ENCODE measurements at regions not wholly inside any gene's neighbourhood (a gene's known extent, or its start where the extent isn't known, plus 50 kb on each side); places are given as distances from the start of the nearest gene placed in this dataset.

DNA sequence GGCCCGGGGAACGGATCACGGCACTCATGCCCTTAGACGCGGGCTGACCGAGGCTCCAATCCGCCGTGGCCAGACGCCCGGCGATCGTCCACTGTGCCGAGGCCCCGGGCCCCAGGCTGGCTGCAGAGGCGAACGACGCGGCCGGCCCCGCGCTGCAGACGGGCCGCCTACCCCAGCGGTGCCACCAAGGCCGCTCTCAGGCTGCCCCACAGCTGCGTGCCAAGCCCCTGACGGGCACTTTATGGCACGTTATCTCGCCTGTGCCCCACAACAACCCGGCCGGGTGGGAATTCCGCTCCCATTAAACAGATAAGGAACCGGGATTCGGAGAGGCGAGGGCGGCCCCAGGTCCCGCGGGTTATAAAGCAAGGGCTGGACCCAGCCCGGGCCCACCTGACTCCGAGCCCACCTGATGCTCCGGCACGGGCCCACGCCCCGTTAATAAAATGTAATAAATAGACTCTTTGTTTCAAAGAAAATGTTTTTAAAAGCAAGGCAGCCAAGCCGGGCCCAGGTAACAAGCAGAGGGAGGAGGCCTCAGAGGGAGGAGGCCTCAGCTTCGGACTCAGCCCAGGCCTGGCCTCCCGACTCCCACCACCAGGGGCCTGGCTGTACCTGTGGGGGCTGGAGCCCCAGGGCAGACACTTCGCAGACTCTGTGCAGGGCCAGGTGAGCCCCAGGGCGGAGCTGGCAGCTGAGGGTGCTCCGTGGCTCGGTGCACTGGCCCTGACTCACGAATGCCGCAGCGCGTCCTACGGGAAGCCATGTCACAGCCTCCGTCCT, 79.7 kb downstream of the FOXL3 start:
- TF ChIP-seq, protein P1, sequence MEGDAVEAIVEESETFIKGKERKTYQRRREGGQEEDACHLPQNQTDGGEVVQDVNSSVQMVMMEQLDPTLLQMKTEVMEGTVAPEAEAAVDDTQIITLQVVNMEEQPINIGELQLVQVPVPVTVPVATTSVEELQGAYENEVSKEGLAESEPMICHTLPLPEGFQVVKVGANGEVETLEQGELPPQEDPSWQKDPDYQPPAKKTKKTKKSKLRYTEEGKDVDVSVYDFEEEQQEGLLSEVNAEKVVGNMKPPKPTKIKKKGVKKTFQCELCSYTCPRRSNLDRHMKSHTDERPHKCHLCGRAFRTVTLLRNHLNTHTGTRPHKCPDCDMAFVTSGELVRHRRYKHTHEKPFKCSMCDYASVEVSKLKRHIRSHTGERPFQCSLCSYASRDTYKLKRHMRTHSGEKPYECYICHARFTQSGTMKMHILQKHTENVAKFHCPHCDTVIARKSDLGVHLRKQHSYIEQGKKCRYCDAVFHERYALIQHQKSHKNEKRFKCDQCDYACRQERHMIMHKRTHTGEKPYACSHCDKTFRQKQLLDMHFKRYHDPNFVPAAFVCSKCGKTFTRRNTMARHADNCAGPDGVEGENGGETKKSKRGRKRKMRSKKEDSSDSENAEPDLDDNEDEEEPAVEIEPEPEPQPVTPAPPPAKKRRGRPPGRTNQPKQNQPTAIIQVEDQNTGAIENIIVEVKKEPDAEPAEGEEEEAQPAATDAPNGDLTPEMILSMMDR (IDR thresholded peaks at IDR 0.05) = no peak
- Histone ChIP-seq H3K4me1 (ENCODE audit: control insufficient read depth, insufficient read depth, low read length) (peaks cover 13% of the 10 kb centered on the region), H3K9me3 (ENCODE audit: control insufficient read depth, insufficient read depth, low read length) (no peaks in the 10 kb centered on the region), H3K36me3 (ENCODE audit: control insufficient read depth, insufficient read depth, low read length) (no peaks in the 10 kb centered on the region), H3K4me3 (ENCODE audit: low read length) (no peak overlapping the region), H3K27me3 (ENCODE audit: control insufficient read depth, insufficient read depth, low read length) (no peaks in the 10 kb centered on the region), H3K27ac (ENCODE audit: low read length) (no peak overlapping the region)
- 93% methylated on average over 57 of the region's 57 CpGs for WGBS (ENCODE audit: insufficient coverage)
- peaks cover 13 to 21% of the 10 kb centered on the region in 2 donors for H3K4me1 Mint-ChIP-seq
- no peaks in the 10 kb centered on the region for H3K9me3 Mint-ChIP-seq
- DNase-seq (no peak), ATAC-seq (no peak)
- no peak overlapping the region for H3K27ac Mint-ChIP-seq
- intact Hi-C loops (cut with micrococcal nuclease) = no loop called here
- H3K36me3 Mint-ChIP-seq = no peaks in the 10 kb centered on the region
- H3K4me3 Mint-ChIP-seq = no peak overlapping the region
- peaks cover 13 to 20% of the 10 kb centered on the region in 2 donors for H3K27me3 Mint-ChIP-seq (ENCODE audit: low read depth in 2 of 2)

DNA sequence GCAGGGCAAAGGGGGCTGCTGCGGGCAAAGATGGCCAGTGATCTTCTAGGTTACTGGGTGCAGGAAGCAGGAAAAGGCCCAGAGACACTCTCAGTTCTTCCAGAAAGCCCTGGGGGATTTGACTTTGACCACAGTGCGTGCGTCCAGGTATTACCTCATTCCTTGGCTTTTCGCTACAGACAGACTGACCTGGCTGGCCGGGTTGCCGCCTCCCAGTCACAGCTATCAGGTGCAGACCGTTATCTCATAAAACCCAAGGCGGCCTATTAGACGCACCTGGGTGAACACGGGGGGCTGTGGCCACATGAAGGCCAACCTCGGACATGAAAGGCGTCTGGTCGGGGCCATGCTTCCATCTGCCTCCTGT, 80.3 kb downstream of the FOXL3 start:
- DNase-seq (no peak), ATAC-seq (no peak)
- Histone ChIP-seq H3K27me3 (ENCODE audit: control insufficient read depth, insufficient read depth, low read length) (no peaks in the 10 kb centered on the region), H3K4me1 (ENCODE audit: control insufficient read depth, insufficient read depth, low read length) (peaks cover 13% of the 10 kb centered on the region), H3K27ac (ENCODE audit: low read length) (no peak overlapping the region), H3K4me3 (ENCODE audit: low read length) (no peak overlapping the region), H3K36me3 (ENCODE audit: control insufficient read depth, insufficient read depth, low read length) (no peaks in the 10 kb centered on the region), H3K9me3 (ENCODE audit: control insufficient read depth, insufficient read depth, low read length) (no peaks in the 10 kb centered on the region)
- TF ChIP-seq, protein P1 (IDR thresholded peaks at IDR 0.05) = no peak
- Mint-ChIP-seq H3K27me3 (ENCODE audit: low read depth in 2 of 2) (peaks cover 13 to 20% of the 10 kb centered on the region in 2 donors), H3K36me3 (no peaks in the 10 kb centered on the region), H3K27ac (no peak overlapping the region), H3K9me3 (no peaks in the 10 kb centered on the region), H3K4me1 (peaks cover 13 to 21% of the 10 kb centered on the region in 2 donors), H3K4me3 (no peak overlapping the region)
- WGBS (ENCODE audit: insufficient coverage) = 86% methylated on average over 13 of the region's 13 CpGs
- intact Hi-C loops (cut with micrococcal nuclease) = no loop called here

DNA sequence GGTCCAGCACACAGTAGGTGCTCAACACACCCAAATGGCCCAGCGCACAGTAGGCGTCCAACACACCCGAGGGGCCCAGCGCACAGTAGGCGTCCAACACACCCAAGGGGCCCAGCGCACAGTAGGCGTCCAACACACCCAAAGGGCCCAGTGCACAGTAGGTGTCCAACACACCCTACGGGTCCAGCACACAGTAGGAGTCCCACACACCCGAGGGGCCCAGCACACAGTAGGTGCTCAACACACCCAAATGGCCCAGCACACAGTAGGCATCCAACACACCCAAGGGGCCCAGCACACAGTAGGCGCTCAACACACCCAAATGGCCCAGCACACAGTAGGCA, 80.8 kb downstream of the FOXL3 start:
- Mint-ChIP-seq H3K4me3 (no peak overlapping the region), H3K4me1 (peaks cover 10 to 20% of the 10 kb centered on the region in 2 donors), H3K27ac (no peak overlapping the region), H3K9me3 (no peaks in the 10 kb centered on the region), H3K27me3 (ENCODE audit: low read depth in 2 of 2) (peaks cover 14 to 15% of the 10 kb centered on the region in 2 donors), H3K36me3 (no peaks in the 10 kb centered on the region)
- ATAC-seq (no peak), DNase-seq (no peak)
- Histone ChIP-seq H3K4me3 (ENCODE audit: low read length) (no peak overlapping the region), H3K4me1 (ENCODE audit: control insufficient read depth, insufficient read depth, low read length) (peaks cover 15% of the 10 kb centered on the region), H3K27ac (ENCODE audit: low read length) (no peak overlapping the region), H3K27me3 (ENCODE audit: control insufficient read depth, insufficient read depth, low read length) (no peaks in the 10 kb centered on the region), H3K36me3 (ENCODE audit: control insufficient read depth, insufficient read depth, low read length) (no peaks in the 10 kb centered on the region), H3K9me3 (ENCODE audit: control insufficient read depth, insufficient read depth, low read length) (no peaks in the 10 kb centered on the region)
- TF ChIP-seq, protein P1 (IDR thresholded peaks at IDR 0.05) = no peak
- intact Hi-C loops (cut with micrococcal nuclease) = no loop called here
- 84% methylated on average over 10 of the region's 10 CpGs for WGBS (ENCODE audit: insufficient coverage)

Data from natural killer cell (primary cell).